Fibroblast of lung (primary cell): ENCODE measurements at regions not wholly inside any gene's neighbourhood (a gene's known extent, or its start where the extent isn't known, plus 50 kb on each side); places are given as distances from the start of the nearest gene placed in this dataset.

Experiments used
- DNase-seq, 2 donors: peaks; one replicate each; pipeline versions ENCODE4 v3.0.0 to v3.0.0-alpha.2; 2010; ENCODE audit warnings: low read depth in 2 of 2
- H2AFZ ChIP-seq: 2 replicates; pipeline ENCODE4 v1.5.1; 2012; ENCODE audit warnings: low read length, control low read depth, inconsistent platforms
- H3K27ac ChIP-seq: 2 replicates; pipeline ENCODE4 v1.5.1; 2011; ENCODE audit warnings: low read length, control low read depth; ENCODE audit not compliant: insufficient read depth
- H3K27me3 ChIP-seq: 2 replicates; pipeline ENCODE4 v1.5.1; 2011; ENCODE audit warnings: mild to moderate bottlenecking, low read length; ENCODE audit not compliant: control insufficient read depth, insufficient read depth
- H3K36me3 ChIP-seq: 2 replicates; pipeline ENCODE4 v1.5.1; 2011; ENCODE audit warnings: low read length; ENCODE audit not compliant: control insufficient read depth, insufficient read depth
- H3K4me1 ChIP-seq: 2 replicates; pipeline ENCODE4 v1.5.1; 2011; ENCODE audit warnings: low read length; ENCODE audit not compliant: control insufficient read depth, insufficient read depth; ENCODE audit errors: extremely low read depth
- H3K4me2 ChIP-seq: 2 replicates; pipeline ENCODE4 v1.5.1; 2011; ENCODE audit warnings: low read length, control low read depth; ENCODE audit not compliant: insufficient read depth; ENCODE audit errors: extremely low read depth
- H3K4me3 ChIP-seq, 4 experiments: fragments of 200-600 bp in 1 of 4; sonication (generic) in 1 of 4; replicated peaks in 1 of 4; 2 replicates each; pipeline ENCODE4 v1.5.1; 2011 to 2016; ENCODE audit warnings: low read length in 4 of 4, low read depth in 3 of 4, mild to moderate bottlenecking in 3 of 4, control low read depth in 2 of 4, inconsistent platforms in 1 of 4, mixed read lengths in 1 of 4; ENCODE audit not compliant: insufficient read depth in 1 of 4; ENCODE audit errors: control extremely low read depth in 1 of 4
- H3K79me2 ChIP-seq: 2 replicates; pipeline ENCODE4 v1.5.1; 2012; ENCODE audit warnings: mild to moderate bottlenecking, low read length, inconsistent platforms; ENCODE audit not compliant: control insufficient read depth, insufficient read depth
- H3K9ac ChIP-seq: 2 replicates; pipeline ENCODE4 v1.5.1; 2011; ENCODE audit warnings: mild to moderate bottlenecking, low read length, control low read depth; ENCODE audit not compliant: insufficient read depth
- H3K9me3 ChIP-seq: 2 replicates; pipeline ENCODE4 v1.5.1; 2012; ENCODE audit warnings: low read depth, low read length; ENCODE audit not compliant: control insufficient read depth, insufficient read depth
- H4K20me1 ChIP-seq: 2 replicates; pipeline ENCODE4 v1.5.1; 2011; ENCODE audit warnings: low read length; ENCODE audit not compliant: control insufficient read depth, insufficient read depth; ENCODE audit errors: extremely low read depth
- CTCF ChIP-seq, 2 donors: IDR thresholded peaks in 1 of 2; conservative IDR thresholded peaks in 1 of 2; 1 replicate in 1 of 2; 2 replicates in 1 of 2; pipeline ENCODE4 v1.5.1; 2011 to 2012; ENCODE audit warnings: low read length in 2 of 2, control low read depth in 1 of 2, inconsistent platforms in 1 of 2, low read depth in 1 of 2, mild to moderate bottlenecking in 1 of 2
- EZH2 ChIP-seq: IDR thresholded peaks from 2 replicates; pipeline ENCODE4 v1.5.1; 2012; ENCODE audit warnings: low read length, control low read depth, mild to moderate bottlenecking; ENCODE audit errors: missing control alignments

GRCh38 chr7:52715701-52716100 lies 319.7 kb upstream of the POM121L12 start:
- Histone ChIP-seq H4K20me1 (no peaks in the 10 kb centered on the region), H2AFZ (no peak overlapping the region), H3K36me3 (no peaks in the 10 kb centered on the region), H3K4me2 (no peak overlapping the region), H3K9me3 (no peaks in the 10 kb centered on the region), H3K79me2 (no peaks in the 10 kb centered on the region), H3K27ac (no peak overlapping the region), H3K4me3 (no peak overlapping the region), H3K27me3 (no peaks in the 10 kb centered on the region), H3K9ac (no peak overlapping the region), H3K4me1 (no peaks in the 10 kb centered on the region)
- no peak for TF ChIP-seq EZH2
- TF ChIP-seq CTCF (conservative IDR thresholded peaks at IDR 0.05 in 1 of 2, IDR thresholded peaks at IDR 0.05 in 1 of 2; ENCODE audit: low read depth in 1 of 2, low read length in 2 of 2) = no peak
- DNase-seq = no peak

- no peaks in the 10 kb centered on the region for H3K9me3 ChIP-seq
- H3K27ac ChIP-seq = no peak overlapping the region
- no peak overlapping the region for H2AFZ ChIP-seq
- no peak overlapping the region for H3K9ac ChIP-seq
- no peaks in the 10 kb centered on the region for H4K20me1 ChIP-seq
- DNase-seq = no peak
- TF ChIP-seq CTCF (conservative IDR thresholded peaks at IDR 0.05 in 1 of 2, IDR thresholded peaks at IDR 0.05 in 1 of 2; ENCODE audit: low read depth in 1 of 2, low read length in 2 of 2) = no peak
- no peak for TF ChIP-seq EZH2
- no peak overlapping the region for H3K4me3 ChIP-seq
- no peak overlapping the region for H3K4me2 ChIP-seq
- no peaks in the 10 kb centered on the region for H3K27me3 ChIP-seq
- H3K4me1 ChIP-seq = no peaks in the 10 kb centered on the region
- H3K36me3 ChIP-seq = no peaks in the 10 kb centered on the region
- H3K79me2 ChIP-seq = no peaks in the 10 kb centered on the region
Observed at GRCh38 chr7:52712938-52713337, 322.5 kb upstream of the POM121L12 start.

GRCh38 chr7:52711951-52712350 lies 323.5 kb upstream of the POM121L12 start:
- no peak overlapping the region for H3K9ac ChIP-seq
- TF ChIP-seq CTCF (conservative IDR thresholded peaks at IDR 0.05 in 1 of 2, IDR thresholded peaks at IDR 0.05 in 1 of 2; ENCODE audit: low read depth in 1 of 2, low read length in 2 of 2) (no peak), EZH2 (no peak)
- no peak for DNase-seq
- H2AFZ ChIP-seq = no peak overlapping the region
- H3K4me2 ChIP-seq = no peak overlapping the region
- H4K20me1 ChIP-seq = no peaks in the 10 kb centered on the region
- H3K79me2 ChIP-seq = no peaks in the 10 kb centered on the region
- H3K4me1 ChIP-seq = no peaks in the 10 kb centered on the region
- H3K36me3 ChIP-seq = no peaks in the 10 kb centered on the region
- H3K4me3 ChIP-seq = no peak overlapping the region
- H3K9me3 ChIP-seq = no peaks in the 10 kb centered on the region
- no peaks in the 10 kb centered on the region for H3K27me3 ChIP-seq
- H3K27ac ChIP-seq = no peak overlapping the region
